GM18951 (cell line): ENCODE measurements at regions not wholly inside any gene's neighbourhood (a gene's known extent, or its start where the extent isn't known, plus 50 kb on each side); places are given as distances from the start of the nearest gene placed in this dataset.

Experiments
- POLR2A ChIP-seq: IDR thresholded peaks from 4 replicates; pipeline ENCODE4 v1.6.1; 2011; ENCODE audit warnings: mild to moderate bottlenecking; ENCODE audit not compliant: insufficient read length, insufficient read depth; ENCODE audit errors: extremely low read depth
- in situ Hi-C: fragments of 300-500 bp; cut with MboI; formaldehyde crosslinking; loops from one replicate; pipeline ENCODE4 v1.12.0; 2022; ENCODE audit warnings: low sequenced_read_pairs, mixed read lengths, inconsistent platforms; ENCODE audit not compliant: unreplicated experiment

DNA sequence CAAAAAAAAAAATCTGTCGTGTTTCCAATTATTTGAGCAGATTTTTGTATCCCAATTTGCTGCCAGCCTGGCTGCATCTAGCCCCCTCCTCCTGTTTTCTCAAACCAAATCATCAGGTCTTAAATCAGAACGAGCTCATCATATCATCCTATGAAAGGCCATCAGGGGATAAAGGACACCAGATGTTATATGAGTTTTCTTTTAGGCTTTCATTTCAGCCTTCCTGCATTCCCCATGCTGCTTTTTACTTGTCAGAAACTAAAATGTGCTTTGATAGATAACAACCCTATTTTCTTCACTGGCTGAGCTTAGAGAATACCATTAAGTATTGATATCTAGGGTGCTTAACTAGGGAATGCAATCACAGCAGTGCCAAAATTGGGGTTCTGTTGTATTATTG lies 968.4 kb upstream of the SLC35B3 start:
- TF ChIP-seq POLR2A, result no peak
- in situ Hi-C loops, result no loop called here

DNA sequence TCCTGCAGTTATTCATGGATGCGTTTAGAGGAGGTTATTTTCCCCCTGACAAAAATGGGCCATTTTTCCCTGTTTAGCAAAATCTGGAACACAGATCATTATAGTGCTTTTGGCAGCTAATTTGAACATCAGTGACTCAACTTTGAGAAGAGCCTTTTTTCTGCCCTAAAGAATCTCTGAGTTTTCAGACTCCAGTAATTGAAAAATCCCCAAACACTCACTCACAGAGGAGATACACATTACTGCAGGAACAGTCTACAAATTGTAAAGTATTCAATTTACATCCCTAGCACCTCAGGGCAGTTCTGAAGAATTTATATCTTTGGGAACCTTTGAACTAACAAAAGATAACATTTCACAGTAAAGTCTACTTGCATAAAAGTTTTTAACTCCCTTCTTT lies 966.6 kb upstream of the SLC35B3 start:
- in situ Hi-C loops, result no loop called here
- no peak for TF ChIP-seq POLR2A

DNA sequence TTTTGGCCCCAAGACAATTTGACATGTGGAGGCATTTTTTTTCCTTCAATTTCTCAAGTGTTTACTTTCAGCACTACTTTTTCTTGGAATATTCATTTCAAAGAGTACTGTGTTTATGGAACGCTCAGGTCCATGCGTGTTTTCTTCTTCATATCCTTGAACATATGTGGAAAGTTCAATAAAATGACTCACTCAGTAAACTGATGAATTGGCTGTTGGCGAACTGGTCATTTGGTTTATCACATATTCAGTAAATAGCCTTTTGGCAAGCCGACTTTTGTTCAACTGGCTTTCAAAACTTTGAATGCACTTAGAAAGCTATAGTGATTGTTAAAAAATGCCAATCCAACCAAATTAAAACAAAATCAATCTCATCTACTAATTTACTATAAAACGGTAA lies 964.6 kb upstream of the SLC35B3 start:
- in situ Hi-C loops, result no loop called here
- no peak for TF ChIP-seq POLR2A

DNA sequence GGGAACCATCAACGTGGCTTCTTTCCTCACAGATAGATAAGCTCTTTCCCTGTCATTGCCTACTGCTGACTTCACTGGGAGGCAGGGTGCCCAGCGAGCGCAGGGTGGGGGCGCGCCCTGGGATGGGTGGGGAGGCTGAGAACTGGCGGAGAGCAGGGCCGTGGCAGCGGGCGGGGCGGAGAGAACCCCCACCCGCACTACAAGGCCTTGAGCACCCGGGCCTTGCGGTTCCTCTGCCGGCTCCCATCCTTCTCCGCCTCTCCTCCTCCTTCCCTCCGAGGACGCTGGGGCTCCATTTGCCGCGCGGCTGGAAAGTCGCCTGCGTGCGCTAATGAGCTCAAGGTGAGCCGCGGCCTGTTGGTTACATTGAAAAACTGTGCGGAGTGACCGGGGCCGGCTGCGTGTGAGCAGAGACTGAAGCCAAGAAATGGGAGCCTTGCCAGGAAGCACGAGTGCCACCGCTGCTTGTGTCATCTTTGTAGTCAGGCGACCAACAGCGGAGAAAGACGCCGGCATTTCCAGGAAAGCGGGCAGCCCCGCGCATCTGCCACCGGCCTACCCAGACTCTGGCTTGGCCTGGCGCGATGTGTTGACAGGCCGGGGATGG lies 963.5 kb upstream of the SLC35B3 start:
- in situ Hi-C loops, result no loop called here
- TF ChIP-seq POLR2A, result no peak

DNA sequence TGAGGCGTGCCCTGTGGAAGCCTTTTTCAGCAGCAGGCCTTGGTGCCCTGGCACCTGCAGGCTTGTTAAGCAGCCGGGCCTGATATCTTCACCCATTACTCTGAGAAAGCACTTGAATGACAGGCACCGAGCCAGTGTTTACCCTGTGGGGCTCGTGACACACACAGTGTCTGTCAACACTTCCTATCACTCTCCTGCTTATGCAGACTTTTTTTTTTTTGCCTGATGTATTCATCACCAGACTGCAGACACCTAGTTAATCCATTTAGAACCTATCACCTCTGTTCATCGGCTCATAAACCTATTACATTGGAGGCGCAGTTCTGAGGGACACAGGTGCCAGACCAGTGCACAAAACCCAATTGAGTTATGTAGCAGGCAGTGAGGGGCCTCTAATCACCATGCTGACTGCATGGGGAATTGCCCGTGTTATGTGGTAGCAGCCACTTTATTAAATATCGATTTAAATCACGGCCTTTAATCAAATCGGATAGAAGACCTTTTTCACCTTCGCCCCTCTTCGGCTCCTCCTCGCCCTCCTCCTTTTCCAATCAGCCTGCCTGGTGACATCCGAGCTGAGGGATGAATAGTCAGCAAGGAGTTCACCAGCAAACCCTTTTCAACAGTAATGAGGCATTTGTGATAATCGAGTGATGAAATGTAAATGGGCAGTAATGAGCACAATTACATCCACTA lies 962.9 kb upstream of the SLC35B3 start:
- TF ChIP-seq POLR2A, result no peak
- in situ Hi-C loops, result no loop called here

DNA sequence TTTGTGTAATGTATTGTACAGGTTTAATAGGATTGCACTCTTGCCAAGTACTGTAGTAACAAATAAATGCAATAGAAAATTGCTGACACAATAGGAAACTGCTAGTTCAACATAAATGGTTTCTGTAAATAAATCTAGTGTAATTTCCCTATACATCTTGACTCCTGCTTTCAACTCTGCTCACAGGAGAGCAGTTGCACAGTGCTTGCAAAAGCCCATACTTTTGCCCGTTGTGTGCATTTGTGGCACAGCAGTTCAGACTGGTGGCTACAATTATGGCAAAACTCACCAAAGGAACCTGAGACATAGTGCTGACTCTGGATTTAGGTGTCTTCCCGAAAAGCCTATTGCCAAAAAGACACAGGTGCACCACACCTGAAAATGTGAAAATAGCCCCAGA lies 953.3 kb upstream of the SLC35B3 start:
- no peak for TF ChIP-seq POLR2A
- in situ Hi-C loops, result no loop called here

DNA sequence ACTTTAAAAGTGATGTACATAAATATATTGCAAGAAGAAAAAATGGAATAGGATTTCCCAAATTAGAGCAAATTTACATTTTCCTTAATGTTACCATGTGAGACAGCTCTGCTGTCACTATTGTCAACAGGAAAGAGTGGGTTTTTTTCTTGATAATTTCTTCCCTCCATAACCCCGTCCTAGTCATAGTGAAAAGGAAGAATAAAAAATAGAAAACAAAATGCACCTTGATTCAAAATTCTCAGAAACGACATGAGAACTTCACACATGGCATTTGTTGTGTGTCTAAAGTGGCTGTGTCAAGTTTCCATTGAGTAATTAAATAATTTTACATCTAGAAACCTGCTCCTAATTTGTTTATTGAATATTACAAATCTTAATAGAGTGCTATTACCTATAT lies 945.2 kb upstream of the SLC35B3 start:
- in situ Hi-C loops, result no loop called here
- TF ChIP-seq POLR2A, result no peak

DNA sequence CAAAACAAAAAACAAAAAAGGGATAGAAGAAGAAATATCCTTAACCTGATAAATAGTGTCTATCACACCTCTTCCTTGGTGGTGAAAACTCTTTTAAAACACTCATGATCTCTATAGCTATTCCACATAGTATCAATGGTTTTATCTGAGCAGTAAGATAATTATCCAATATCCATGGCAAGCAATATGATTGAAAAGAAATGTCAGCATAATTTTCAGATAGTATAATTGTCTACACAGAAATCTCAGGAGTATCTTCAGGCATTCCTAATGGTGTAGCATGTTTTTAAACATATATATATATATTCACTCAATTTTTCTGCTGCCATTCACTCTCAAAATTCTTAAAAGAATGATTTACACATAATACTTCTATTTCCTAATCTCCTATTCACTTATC lies 938.0 kb upstream of the SLC35B3 start:
- in situ Hi-C loops, result no loop called here
- TF ChIP-seq POLR2A, result no peak

DNA sequence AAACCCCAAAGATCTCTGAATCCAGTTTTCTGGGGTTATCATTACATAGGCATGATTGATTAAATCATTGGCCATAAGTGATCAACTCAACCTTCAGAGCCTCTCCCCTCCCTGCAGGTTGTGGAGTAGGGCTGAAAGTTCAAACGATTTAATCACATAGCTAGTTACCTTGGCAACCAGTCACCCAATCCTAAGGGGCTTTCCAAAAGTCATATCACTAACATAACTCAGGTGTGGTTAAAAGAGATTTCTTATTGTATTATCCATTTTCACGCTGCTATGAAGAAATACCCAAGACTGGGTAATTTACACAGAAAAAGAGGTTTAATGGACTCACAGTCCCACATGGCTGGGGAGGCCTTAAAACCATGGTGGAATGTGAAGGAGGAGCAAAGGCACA lies 935.1 kb upstream of the SLC35B3 start:
- TF ChIP-seq POLR2A, result no peak
- in situ Hi-C loops, result no loop called here

DNA sequence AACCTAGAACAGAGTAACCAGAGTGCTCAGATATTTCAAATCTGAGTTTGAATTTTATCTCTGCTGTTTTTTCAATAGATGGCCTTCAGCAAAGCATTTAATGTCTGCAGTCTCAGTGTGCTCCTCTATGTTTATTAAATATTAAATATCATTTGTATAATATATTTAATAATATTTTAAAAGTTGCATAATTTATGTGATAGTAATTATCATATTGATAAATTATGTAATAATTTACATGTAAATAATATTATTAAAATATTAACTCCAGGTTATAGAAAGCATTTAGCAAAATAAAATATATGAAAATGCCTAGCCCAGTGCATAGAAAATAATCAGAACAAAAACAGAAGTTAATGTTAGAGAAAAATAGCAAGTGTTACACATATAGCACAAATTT lies 930.0 kb upstream of the SLC35B3 start:
- in situ Hi-C loops, result no loop called here
- TF ChIP-seq POLR2A, result no peak

DNA sequence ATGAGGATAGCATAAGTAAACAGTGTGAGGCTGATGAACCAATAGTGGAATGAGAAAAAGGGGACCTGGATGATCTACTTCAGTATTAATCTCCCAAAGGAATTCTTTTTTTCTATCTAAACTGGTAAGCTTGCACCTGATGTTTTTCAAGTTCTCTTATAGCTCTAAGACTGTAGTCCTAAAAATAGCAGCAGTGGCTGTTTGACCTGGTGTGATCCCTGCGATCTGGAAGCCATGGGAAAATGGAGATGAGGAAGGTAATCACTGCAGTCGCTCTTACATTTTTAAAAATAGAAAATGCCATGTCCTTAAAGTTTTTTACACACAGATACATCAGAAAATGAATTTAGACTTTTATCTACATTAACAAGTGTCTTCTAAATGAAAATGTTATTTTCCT lies 926.4 kb upstream of the SLC35B3 start:
- TF ChIP-seq POLR2A, result no peak
- in situ Hi-C loops, result no loop called here

DNA sequence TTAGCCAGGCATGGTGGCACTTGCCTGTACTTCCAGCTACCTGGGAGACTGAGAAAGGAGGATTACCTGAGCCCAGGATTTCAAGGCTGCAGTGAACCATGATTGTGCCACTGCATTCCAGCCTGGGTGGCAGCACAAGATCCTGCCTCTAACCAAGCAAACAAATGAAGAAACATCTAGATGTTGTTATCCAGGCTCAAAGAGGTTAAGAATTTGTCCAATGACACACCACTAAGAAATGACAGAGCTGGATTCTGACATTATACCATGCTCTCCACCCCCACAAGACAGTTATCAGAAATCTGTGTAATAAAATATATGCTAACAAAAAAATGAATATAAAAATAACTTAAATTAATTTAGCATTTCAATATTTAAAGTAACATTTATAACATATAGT lies 925.5 kb upstream of the SLC35B3 start:
- in situ Hi-C loops, result no loop called here
- no peak for TF ChIP-seq POLR2A

DNA sequence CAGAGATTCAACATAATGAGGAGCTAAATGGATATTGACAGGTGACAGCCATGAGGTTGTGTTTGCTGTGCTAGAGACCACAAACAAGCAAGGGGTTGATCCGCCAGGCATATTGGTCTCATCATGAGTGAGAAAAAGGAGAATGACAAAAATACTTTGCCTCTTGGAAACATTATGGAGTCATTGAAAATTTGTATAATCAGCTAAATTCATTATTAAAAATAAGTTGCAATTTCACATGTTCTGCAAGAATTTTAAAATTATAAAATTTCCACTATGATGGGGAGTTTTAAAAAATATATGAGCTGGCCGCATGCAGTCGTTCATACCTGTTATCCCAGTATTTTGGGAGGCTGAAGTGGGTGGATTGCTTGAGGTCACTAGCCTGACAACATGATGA lies 912.3 kb upstream of the SLC35B3 start:
- no peak for TF ChIP-seq POLR2A
- in situ Hi-C loops, result no loop called here

DNA sequence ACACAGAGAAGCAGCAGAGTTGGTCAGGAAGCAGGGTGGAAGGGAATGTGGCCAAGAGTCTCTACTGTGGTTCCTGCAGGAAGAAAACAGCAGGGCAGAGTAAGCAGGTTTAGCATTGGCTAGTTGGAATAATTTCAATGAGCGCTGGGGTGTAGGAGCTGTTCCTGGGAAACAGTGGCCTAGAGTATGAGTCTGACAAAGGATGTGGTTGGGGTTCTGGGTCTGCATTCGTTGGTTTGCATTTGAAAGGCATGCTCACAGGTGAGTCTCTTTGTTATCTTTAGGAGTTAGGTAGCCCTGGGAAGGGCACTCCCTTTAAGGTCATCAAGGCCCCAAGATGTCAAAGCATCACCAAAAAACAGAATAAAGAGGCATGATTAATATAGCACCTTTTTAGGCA lies 911.6 kb upstream of the SLC35B3 start:
- in situ Hi-C loops, result no loop called here

More for the DNA sequence above, 911.6 kb upstream of the SLC35B3 start:
- TF ChIP-seq POLR2A, result no peak
